Glomerular visceral epithelial cell (primary cell): ENCODE measurements at regions not wholly inside any gene's neighbourhood (a gene's known extent, or its start where the extent isn't known, plus 50 kb on each side); places are given as distances from the start of the nearest gene placed in this dataset.

Experiments used
- DNase-seq: peaks from one replicate; pipeline ENCODE4 v3.0.0-alpha.2; 2016; ENCODE audit errors: extremely low spot score

GRCh38 chr11:82676483-82677094 lies 57.1 kb downstream of the FAM181B start:
- DNase-seq = no peak

GRCh38 chr11:82675838-82676237 lies 57.8 kb downstream of the FAM181B start:
- DNase-seq = no peak

DNA sequence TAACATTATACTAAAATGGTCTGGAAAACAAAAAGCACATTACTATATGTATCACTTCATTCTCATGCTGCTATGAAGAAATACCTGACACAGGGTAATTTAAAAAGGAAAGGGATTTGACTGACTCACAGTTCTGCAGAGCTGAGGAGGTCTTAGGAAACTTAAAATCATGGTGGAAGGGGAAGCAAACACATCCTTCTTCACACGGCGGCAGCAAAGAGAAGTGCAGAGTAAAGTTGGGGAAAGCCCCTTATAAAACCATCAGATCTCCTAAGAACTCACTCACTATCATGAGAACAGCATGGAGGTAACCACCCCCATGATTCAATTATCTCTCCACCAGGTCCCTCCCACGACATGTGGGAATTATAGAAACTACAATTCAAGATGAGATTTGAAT lies 60.0 kb downstream of the FAM181B start:
- no peak for DNase-seq

DNA sequence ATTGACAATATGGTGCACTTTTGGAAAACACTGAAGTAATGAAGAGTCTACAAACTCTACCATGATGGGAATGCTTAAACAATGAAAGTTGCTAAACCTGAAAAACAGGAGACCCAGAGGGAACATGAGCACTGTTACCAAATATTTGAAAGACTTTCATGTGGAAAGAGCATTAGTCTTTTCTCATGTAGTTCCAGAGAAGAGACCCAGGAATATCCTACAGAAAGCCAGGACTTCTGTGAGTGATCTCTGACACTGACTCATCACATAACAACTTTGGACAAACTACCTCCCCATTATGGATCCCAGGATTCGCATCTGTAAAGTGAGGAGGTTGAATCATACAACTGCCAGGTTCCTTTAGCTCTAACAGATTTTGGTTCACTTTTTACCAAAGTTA lies 62.2 kb downstream of the FAM181B start:
- DNase-seq = no peak

DNA sequence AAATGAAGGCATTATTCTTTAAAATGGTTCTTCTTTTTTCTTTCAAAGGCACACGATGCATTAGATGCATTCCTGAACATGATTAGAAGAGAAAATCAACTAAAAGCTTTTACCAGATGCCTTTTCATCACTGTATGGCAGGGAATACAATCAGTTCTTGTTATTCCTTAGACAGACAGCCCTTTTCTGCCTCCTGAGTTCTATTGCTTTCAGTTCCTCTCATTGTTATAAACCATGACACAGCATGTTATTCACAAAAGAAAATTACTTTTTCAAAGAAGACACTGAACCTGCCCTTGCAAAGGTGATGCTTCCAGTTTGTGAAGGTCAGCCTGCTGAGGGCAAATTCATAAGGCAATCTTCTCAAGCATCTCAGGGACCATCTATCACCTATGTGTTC lies 70.1 kb downstream of the FAM181B start:
- no peak for DNase-seq

- no peak for DNase-seq
These were observed 79.9 kb downstream of the FAM181B start for GRCh38 chr11:82653752-82654151.

- no peak for DNase-seq
These were observed 94.4 kb downstream of the FAM181B start for GRCh38 chr11:82639251-82639650.

GRCh38 chr11:82636615-82637014 lies 97.0 kb downstream of the FAM181B start:
- no peak for DNase-seq

- DNase-seq = no peak
These were observed 99.6 kb downstream of the FAM181B start for GRCh38 chr11:82634091-82634490.

GRCh38 chr11:82631722-82632630 lies 101.7 kb downstream of the FAM181B start:
- no peak for DNase-seq

GRCh38 chr11:82610671-82611070 lies 123.0 kb downstream of the FAM181B start:
- no peak for DNase-seq

DNA sequence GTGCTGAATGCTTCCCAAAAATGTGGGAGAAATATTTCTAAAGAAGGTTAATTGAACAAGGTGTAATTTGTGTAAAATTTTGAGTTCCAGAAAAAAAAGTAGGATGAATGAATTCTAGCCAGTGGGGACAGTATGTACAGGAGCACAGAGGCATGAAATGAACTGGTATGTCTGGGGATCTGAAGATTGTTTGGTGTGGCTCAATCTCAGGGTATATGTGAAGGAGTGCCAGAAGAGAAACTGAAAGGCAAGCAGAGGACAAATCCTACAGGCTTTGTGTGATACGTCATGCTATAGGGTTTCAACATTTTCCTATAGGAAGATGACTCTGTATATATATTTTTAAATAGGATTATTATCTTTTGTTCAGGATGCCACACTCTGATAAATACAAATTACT lies 126.9 kb downstream of the FAM181B start:
- DNase-seq = no peak

GRCh38 chr11:82601711-82602110 lies 132.0 kb downstream of the FAM181B start:
- DNase-seq = no peak

- DNase-seq = no peak
These were observed 133.8 kb downstream of the FAM181B start for GRCh38 chr11:82599836-82600235.

- no peak for DNase-seq
These were observed 147.1 kb downstream of the FAM181B start for GRCh38 chr11:82586581-82586980.

GRCh38 chr11:82577246-82577645 lies 156.4 kb downstream of the FAM181B start:
- DNase-seq = no peak

DNA sequence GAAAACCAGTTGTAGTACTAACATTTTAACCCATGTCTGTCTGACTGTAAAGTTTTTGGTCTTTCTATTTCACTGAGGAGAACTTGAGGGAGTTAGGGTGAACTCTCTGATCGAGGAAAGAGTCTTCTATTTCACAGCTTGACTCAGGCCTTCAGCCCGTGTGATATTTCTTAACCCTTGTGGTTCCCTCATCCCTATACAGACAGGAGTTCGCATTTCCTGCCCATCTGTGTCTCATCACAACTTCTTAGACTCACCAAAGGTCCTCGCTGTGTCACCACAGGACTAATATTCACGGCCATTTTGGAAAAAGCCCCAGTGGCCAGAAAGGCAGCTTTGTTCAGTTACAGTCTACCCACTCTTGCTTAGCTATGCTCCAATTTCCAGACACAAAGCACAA lies 172.8 kb downstream of the FAM181B start:
- DNase-seq = no peak

DNA sequence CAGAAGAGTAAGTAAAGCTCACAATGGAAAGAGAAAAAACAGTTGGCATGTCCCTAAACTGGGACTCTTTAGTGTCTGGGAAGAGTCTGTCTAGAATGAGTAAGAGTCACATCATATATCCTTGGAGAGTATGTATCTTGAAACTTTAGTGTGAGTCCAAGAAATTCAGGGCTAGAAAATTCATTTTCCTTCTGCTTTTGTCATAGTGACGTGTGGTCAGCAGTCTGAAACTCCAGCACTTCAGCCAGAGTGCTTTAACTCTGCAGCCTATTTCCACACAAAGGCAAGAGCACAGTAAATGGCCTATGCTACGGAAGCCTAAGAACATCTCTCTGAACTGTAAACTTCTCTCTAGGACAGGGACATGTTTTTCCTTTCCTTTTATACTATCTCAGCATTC lies 174.1 kb downstream of the FAM181B start:
- DNase-seq = no peak

DNA sequence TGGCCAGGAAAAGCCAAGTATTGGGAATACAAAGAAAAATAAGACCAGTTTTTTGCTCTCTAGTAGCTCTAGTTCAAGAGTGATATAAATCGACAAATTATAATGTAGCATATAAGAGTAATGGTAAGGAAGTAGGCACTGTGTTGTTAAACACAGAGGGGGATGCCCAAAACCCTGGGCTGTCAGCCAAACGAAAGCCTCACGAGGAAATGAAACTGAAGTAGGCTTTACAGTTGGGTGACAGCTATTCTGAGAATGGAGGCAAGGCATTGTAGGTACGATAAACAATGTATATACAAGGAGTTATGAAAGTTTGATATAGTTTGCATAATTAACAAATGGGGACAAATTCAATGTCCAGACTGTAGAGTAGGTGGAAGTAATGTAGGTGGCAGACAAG lies 176.4 kb downstream of the FAM181B start:
- DNase-seq = no peak

DNA sequence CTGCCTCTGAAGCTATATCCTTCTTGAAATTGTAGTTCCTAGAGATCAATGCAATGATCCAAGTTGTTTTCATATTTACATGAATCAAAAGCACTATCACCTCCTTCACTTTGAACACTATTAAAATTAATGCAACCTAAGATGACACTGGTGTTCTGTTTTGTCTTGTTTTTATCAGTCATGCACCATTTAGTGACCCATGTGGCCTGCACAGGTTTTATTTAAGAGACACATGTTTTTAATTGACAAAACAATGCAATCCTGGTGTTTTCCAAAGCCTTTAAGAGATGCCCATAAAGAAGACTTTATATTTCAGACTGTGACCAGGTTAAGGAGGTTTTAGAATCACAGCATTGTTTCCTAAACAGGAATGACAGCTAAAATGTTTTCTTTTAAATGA lies 177.5 kb downstream of the FAM181B start:
- DNase-seq = no peak

DNA sequence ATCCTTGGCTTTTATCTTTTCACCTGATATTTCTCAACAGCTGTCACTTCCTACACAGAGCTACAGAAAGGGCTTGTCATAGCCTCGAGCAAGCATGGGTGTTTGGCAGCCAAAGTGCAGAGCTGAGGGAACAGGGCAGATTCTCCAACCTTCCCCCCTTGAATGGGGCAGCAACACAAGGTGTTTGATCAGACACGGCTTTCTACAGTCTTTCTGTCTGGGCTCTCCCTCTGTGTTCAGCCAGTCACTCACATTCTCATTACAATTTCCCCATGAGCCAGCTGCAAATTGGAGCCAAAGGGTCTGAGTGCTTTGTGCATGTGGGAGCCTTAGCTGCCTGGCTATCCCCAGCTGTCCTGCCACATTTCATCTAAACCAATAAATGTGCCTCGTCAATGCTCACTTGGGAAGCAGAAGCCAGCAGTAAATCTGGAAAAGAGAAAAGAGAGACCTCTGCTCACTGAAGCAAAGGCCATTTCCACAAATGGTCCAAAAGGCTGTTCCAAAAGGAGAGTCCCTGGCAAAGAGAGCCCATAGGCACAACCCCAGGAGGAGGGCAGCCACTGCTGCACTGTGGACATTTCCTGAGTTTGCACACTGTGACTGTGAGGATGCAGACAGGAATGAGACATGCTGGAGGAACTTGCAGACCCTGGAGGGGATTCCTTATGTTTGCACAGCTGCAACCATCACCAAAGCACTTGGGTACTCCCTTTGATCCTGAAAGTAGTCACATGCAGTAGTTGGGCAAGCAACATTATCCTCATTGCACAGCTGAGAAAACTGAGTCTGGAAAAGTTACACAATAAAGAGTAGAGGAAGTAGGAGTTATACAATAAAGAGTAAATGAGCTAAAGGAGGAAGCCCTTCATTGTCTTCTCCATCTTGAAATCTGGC lies 186.8 kb downstream of the FAM181B start:
- no peak for DNase-seq

DNA sequence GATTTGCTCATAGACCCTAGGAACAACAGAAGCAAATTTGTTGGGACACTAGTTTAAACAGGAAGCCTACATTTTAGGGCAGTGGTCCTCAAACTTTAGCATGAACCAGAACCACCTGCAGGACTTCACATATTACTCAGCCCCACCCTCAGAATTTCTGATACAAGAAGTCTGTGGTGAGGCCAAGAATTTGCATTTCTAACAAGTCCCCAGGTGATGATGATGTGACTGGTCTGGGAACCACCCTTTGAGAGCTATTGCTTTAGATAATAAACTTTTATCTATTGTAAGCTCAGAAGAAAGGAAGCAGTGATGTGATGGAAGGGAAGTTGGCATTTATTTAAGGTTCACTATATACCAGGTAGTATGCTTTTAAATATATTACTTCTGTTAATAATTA lies 194.0 kb downstream of the FAM181B start:
- DNase-seq = no peak
